LNCaP clone FGC (cell line): ENCODE measurements at regions not wholly inside any gene's neighbourhood (a gene's known extent, or its start where the extent isn't known, plus 50 kb on each side); places are given as distances from the start of the nearest gene placed in this dataset.

Source experiments
- DNase-seq: peaks from one replicate; pipeline ENCODE4 v3.0.0-alpha.2; 2011; ENCODE audit warnings: low read depth
- H3K4me3 ChIP-seq: 2 replicates; pipeline ENCODE4 v1.5.1; 2011; ENCODE audit warnings: mild to moderate bottlenecking, low read depth, low read length, control low read depth
- TF ChIP-seq, protein P1 (sequence below): IDR thresholded peaks from 2 replicates; pipeline ENCODE4 v1.5.1; 2012; ENCODE audit warnings: mild to moderate bottlenecking; ENCODE audit not compliant: control insufficient read depth, insufficient read depth; ENCODE audit errors: extremely low read depth

DNA sequence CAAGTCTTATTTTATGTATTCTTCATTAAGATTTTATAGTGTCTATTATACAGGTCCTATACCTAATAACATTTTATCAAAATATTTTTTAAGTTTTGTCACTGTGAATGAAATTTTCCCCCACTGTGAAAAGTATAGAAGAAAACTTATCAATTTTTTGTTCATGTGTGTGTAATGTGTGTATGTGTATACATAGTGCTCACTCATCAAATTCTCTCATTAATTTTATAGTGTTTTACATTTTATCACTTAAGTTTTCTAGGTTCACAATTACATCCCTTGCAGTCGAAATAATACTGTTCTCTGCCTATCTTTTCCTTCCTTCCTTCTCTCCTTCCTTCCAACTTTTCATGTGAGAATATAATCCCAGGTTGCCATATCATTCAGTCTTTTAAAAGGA lies 93.2 kb upstream of the FBXO11 start:
- no peak for DNase-seq
- no peak overlapping the region for H3K4me3 ChIP-seq
- TF ChIP-seq, protein P1, sequence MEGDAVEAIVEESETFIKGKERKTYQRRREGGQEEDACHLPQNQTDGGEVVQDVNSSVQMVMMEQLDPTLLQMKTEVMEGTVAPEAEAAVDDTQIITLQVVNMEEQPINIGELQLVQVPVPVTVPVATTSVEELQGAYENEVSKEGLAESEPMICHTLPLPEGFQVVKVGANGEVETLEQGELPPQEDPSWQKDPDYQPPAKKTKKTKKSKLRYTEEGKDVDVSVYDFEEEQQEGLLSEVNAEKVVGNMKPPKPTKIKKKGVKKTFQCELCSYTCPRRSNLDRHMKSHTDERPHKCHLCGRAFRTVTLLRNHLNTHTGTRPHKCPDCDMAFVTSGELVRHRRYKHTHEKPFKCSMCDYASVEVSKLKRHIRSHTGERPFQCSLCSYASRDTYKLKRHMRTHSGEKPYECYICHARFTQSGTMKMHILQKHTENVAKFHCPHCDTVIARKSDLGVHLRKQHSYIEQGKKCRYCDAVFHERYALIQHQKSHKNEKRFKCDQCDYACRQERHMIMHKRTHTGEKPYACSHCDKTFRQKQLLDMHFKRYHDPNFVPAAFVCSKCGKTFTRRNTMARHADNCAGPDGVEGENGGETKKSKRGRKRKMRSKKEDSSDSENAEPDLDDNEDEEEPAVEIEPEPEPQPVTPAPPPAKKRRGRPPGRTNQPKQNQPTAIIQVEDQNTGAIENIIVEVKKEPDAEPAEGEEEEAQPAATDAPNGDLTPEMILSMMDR: no peak

DNA sequence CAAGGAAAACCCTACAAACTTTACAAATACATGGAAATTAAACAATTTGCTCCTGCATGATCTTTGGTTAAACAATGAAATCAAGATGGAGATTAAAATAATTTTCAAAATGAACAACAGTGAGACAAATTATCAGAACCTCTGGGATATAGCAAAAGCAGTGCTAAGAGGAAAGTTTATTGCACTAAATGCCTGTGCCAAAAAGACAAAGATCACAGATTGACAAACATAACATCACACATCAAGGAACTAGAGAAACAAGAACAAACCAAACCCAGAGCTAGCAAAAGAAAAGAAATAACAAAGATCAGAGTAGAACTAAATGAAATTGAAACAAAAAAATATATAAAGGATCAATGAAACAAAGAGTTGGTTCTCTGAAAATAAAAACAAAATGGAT lies 95.2 kb upstream of the FBXO11 start:
- TF ChIP-seq, protein P1: no peak
- no peak overlapping the region for H3K4me3 ChIP-seq
- DNase-seq: no peak

DNA sequence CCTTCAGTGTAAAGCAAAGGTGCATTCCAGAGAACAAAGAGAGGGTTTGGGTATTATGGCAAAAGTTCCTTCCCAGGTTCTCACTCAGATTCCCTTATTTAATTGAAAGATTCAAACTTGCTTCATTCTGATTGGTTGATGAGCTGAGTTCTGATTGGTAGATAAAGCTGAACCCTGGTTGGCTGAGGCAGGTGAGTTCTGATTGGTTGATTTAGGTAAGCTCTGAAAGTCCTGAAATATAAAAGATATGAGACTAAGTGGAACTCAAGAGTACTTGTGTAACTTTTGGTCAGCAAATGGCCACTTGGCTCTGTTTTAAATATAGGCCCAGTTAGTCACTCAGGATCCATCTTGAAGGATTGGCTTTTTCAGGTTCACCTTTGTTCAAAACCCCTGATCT lies 99.8 kb upstream of the FBXO11 start:
- no peak for DNase-seq
- no peak overlapping the region for H3K4me3 ChIP-seq
- TF ChIP-seq, protein P1: no peak

DNA sequence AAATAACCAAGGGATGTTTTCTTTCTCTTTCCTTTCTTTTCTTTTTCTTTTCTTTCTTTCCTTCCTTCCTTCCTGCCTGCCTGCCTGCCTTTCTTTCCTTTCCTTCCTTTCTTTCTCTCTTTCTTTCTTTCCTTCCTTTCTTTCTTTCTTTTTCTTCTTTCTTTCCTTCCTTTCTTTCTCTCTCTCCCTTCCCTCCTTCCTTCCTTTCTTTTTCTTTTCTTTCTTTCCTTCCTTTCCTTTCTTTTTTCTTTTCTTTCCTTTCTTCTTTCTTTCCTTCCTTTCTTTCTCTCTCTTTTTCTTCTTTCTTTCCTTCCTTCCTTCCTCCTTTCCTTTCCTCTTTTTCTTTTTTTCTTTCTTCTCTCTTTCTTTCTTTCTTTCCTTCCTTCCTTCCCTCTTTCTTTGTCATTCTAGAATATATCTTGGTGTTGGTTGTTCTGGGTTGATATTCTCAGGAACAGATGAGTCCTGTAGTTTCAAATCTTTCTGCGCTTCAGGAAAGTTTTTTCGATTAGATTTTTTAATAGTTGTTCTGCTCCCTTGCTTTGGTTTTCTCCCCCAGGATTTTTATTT lies 101.5 kb upstream of the FBXO11 start:
- TF ChIP-seq, protein P1: no peak
- no peak for DNase-seq
- H3K4me3 ChIP-seq: no peak overlapping the region

DNA sequence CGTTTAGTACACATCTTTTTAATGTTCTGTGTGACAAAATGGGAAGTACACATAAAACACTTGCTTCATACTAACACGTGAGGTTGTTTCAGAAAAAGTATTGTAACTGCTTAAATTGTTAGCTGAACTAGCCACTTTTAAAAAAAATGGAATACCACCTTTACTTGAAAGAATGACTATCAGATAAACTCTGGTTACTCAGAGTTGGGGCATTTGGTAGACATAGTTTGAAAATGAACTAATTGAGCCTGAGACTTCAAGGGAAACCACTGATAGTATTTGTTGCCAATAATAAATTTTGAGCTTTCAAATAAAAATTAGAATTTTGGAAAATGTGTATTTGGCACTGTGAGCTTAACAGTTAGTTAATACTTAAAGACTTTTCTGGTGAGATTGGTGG lies 103.0 kb upstream of the FBXO11 start:
- TF ChIP-seq, protein P1: no peak
- H3K4me3 ChIP-seq: no peak overlapping the region
- DNase-seq: no peak

DNA sequence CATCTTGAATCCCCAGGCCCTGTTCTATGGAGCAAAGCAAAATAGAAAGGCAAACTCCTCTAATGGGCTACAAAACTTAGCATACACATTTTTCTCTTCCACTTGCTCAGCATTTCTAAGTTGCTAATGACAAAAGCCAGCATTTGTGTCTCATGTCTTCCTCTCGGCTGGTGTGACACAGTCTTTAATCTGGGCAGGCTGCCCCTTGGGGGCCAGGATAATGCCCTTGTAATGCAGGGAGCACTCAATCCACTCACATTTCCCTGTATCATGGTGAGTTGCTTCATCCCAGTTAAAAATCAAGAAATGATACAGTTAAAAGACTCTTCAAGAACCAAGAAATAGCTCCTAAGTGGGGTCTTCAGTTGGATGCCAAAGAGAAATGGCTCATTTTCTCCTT lies 109.1 kb upstream of the FBXO11 start:
- TF ChIP-seq, protein P1: no peak
- H3K4me3 ChIP-seq: no peak overlapping the region
- DNase-seq: no peak
